ENCODE measurements at regions not wholly inside any gene's neighbourhood (a gene's known extent, or its start where the extent isn't known, plus 50 kb on each side); places are given as distances from the start of the nearest gene placed in this dataset.

DNA sequence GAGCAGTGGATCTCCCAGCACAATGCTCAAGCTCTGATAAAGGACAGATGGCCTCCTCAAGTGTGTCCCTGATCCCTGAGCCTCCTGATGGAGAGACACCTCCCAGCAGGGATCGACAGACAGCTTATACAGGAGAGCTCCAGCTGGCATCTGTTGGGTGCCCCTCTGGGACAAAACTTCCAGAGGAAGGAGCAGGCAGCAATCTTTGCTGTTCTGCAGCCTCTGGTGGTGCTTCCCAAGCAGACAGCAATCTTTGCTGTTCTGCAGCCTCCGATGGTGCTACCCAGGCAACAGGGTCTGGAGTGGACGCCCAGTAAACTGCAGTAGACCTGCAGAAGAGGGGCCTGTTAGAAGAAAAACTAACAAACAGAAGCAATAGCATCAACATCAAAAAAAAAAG lies 349.3 kb upstream of the SPRY2 start:
- H3K4me3 ChIP-seq (ENCODE audit: low read depth, low read length) = no peak overlapping the region
- no peak for DNase-seq (ENCODE audit: low read depth, low spot score)
- ChIA-PET CTCF (no interaction called here), POLR2A (no interaction called here)
- TF ChIP-seq, protein P1, sequence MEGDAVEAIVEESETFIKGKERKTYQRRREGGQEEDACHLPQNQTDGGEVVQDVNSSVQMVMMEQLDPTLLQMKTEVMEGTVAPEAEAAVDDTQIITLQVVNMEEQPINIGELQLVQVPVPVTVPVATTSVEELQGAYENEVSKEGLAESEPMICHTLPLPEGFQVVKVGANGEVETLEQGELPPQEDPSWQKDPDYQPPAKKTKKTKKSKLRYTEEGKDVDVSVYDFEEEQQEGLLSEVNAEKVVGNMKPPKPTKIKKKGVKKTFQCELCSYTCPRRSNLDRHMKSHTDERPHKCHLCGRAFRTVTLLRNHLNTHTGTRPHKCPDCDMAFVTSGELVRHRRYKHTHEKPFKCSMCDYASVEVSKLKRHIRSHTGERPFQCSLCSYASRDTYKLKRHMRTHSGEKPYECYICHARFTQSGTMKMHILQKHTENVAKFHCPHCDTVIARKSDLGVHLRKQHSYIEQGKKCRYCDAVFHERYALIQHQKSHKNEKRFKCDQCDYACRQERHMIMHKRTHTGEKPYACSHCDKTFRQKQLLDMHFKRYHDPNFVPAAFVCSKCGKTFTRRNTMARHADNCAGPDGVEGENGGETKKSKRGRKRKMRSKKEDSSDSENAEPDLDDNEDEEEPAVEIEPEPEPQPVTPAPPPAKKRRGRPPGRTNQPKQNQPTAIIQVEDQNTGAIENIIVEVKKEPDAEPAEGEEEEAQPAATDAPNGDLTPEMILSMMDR (IDR thresholded peaks at IDR 0.05; ENCODE audit: insufficient read depth, low read length, missing control alignments) = no peak

DNA sequence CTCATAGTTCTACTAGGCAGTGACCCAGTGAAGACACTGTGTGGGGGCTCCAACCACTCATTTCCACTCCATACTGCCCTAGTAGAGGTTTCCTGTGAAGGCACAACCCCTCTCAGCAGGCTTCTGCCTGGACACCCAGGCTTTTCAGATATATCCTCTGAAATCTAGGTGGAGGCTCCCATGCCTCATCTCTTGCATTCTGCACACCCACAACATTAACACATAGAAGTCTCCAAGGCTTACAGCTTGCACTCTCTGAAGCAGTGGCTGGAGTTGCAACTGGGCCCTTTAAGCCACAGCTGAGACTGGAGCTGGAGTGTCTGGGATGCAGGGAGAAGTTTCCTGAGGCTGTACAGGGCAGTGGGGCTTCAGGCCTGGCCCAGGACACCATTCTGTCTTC lies 347.7 kb upstream of the SPRY2 start:
- POLR2A ChIA-PET = no interaction called here
- CTCF ChIA-PET = no interaction called here
- DNase-seq (ENCODE audit: low read depth, low spot score) = no peak
- TF ChIP-seq, protein P1 (IDR thresholded peaks at IDR 0.05; ENCODE audit: insufficient read depth, low read length, missing control alignments) = no peak
- H3K4me3 ChIP-seq (ENCODE audit: low read depth, low read length) = no peak overlapping the region

DNA sequence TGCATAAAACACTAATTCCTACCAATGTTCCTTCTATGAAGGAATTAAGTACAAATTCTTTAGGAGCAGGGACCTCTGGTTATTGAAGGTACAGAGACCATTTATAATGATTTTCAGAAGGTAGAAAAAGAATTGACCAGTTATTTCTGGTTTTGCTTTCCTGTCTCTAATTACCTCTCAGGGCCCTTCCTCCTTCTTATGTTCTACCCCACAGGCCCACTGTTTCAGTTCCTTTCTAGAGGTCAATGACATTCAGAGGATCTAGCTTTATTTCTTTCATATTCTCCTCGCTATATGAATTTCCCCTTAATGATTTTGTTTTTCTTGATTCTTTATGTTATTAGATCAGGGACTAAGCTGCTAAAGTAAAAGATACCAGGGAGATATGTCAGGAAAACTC lies 345.0 kb upstream of the SPRY2 start:
- no peak overlapping the region for H3K4me3 ChIP-seq (ENCODE audit: low read depth, low read length)
- TF ChIP-seq, protein P1 (IDR thresholded peaks at IDR 0.05; ENCODE audit: insufficient read depth, low read length, missing control alignments) = no peak
- no peak for DNase-seq (ENCODE audit: low read depth, low spot score)
- ChIA-PET POLR2A (no interaction called here), CTCF (no interaction called here)

DNA sequence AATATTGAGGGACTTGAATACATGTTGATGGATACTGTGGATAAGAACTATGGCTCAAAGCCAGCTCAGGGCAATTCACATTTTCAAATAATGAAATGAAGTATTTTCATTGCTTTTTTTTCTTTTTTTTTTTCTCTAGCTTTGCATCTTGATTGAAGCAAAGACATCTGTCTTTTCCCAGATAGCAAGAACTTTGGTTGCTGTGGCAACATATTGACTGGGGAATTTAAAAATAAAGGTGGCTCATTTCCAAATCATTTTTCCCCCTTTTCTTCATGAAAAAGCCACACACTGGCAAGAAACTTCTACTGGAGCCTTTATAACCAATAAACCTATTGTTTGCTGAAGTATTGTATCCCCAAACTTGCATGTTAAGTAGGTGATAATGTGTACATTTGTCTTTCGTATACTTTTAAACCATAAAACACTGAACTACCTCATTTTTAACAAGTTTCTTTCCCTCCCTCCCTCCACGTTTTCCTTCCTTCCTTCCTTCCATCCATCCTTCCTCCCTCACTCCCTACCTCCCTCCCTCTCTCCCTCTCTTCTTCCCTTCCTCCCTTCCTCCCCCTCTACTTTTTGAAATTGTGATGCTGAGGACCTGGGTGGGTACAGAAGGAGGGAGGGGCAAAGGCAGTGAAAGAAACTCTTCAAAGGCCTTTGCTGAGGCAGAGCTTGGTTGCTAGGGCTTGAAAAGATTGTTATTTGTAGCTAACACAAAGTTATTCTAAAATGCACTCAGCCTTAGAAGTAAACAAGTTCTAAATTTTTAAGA lies 343.5 kb upstream of the SPRY2 start:
- ChIA-PET CTCF (no interaction called here), POLR2A (no interaction called here)
- H3K4me3 ChIP-seq (ENCODE audit: low read depth, low read length) = no peak overlapping the region
- DNase-seq (ENCODE audit: low read depth, low spot score) = no peak
- TF ChIP-seq, protein P1 (IDR thresholded peaks at IDR 0.05; ENCODE audit: insufficient read depth, low read length, missing control alignments) = no peak

DNA sequence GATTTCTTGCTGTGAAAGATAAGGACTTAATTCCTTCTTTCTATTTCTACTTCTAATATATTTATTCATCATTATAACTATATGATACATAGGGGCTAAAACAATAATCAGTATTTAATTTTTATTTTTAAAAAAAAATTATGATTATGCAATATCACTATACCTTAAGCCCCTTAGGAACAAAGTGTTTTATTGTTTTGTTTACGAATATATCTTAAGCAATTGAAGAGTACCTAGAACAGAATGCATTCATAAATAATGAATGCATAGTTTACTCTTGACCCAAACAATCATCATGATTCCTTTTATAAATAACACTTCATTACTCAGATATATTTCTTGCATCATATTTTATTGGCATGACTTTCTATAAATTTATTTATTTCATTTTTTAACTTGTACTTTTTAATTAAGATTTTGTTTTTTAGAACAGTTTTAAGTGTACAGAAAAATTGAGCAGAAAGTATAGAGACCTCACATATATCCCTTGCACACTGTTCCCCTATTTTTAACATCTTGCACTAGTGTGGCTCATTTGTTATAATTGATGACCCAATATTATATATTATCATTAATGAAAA lies 339.9 kb upstream of the SPRY2 start:
- no peak for DNase-seq (ENCODE audit: low read depth, low spot score)
- CTCF ChIA-PET = no interaction called here
- TF ChIP-seq, protein P1 (IDR thresholded peaks at IDR 0.05; ENCODE audit: insufficient read depth, low read length, missing control alignments) = no peak
- POLR2A ChIA-PET = no interaction called here
- H3K4me3 ChIP-seq (ENCODE audit: low read depth, low read length) = no peak overlapping the region

DNA sequence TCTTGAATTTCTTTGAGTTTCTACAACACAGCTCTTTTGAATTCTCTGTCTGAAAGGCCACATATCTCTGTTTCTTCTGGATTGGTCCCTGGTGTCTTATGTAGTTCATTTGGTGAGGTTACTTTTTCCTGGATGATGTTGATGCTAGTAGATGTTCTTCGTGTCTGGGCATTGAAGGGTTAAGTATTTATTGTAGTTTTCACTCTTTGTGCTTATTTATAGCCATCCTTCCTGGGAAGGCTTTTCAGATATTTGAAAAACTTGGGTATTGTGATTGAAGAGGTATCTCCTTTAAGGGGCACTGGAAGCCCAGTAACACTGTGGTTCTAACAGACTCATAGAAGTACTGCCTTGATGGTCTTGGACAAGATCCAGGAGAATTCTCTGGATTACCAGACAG lies 338.5 kb upstream of the SPRY2 start:
- TF ChIP-seq, protein P1 (IDR thresholded peaks at IDR 0.05; ENCODE audit: insufficient read depth, low read length, missing control alignments) = no peak
- POLR2A ChIA-PET = no interaction called here
- CTCF ChIA-PET = no interaction called here
- DNase-seq (ENCODE audit: low read depth, low spot score) = no peak
- H3K4me3 ChIP-seq (ENCODE audit: low read depth, low read length) = no peak overlapping the region
